HL-60 (cell line): ENCODE measurements at regions not wholly inside any gene's neighbourhood (a gene's known extent, or its start where the extent isn't known, plus 50 kb on each side); places are given as distances from the start of the nearest gene placed in this dataset.
"Not testable (repeated sequence)": the region's sequence is repeated elsewhere in the genome, so short reads cannot be mapped to it uniquely, and the experiment has no call there.

Experiments used
- DNase-seq, 2 experiments: peaks; one replicate each; pipeline ENCODE4 v3.0.0-alpha.2; 2010 to 2020; ENCODE audit warnings: low read depth in 1 of 2, low spot score in 1 of 2
- H3K27ac ChIP-seq: fragments of 250-450 bp; sonication (Bioruptor Pico); replicated peaks from 2 replicates; pipeline ENCODE4 v1.5.1; 2020; ENCODE audit warnings: mild to moderate bottlenecking, moderate library complexity
- H3K27me3 ChIP-seq: fragments of 250-450 bp; sonication (Bioruptor Pico); 2 replicates; pipeline ENCODE4 v1.5.1; 2021; ENCODE audit warnings: mild to moderate bottlenecking, moderate library complexity; ENCODE audit not compliant: insufficient read depth, poor library complexity, severe bottlenecking
- H3K4me3 ChIP-seq: replicated peaks from 2 replicates; pipeline ENCODE4 v1.5.1; 2011; ENCODE audit warnings: mild to moderate bottlenecking, control low read depth, low read length; ENCODE audit not compliant: insufficient read depth

DNA sequence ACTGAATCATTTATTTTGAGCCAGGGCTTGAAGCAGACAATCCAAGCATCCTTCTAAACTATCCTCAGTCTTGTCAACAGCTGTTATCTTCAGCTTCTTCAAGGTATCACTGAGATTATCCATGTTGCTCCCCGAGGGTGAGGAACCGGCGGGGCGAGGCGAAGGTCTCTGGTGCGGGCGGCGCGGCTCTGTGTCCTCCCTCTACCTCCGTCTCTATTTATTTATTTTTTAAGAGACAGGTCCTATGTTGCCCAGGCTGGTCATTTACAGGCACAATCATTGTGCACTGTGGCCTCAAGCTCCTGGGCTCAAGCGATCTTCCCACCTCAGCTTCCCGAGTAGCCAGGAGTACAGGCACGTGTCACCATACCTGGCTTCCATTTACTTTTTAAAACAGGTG, 130.0 kb downstream of the SRGAP2 start:
- H3K27me3 ChIP-seq, DNase-seq: not testable (repeated sequence)

GRCh38 chr1:206333897-206334296, 130.6 kb downstream of the SRGAP2 start:
- not testable (repeated sequence) for H3K27ac ChIP-seq, DNase-seq, H3K27me3 ChIP-seq, H3K4me3 ChIP-seq

More for the DNA sequence above, 130.0 kb downstream of the SRGAP2 start:
- not testable (repeated sequence) for H3K27ac ChIP-seq, H3K4me3 ChIP-seq

- not testable (repeated sequence) for H3K4me3 ChIP-seq, H3K27me3 ChIP-seq, DNase-seq, H3K27ac ChIP-seq
Measured at GRCh38 chr1:206334481-206334880, 131.1 kb downstream of the SRGAP2 start.

GRCh38 chr1:206335162-206335561, 131.8 kb downstream of the SRGAP2 start:
- not testable (repeated sequence) for H3K27ac ChIP-seq

DNA sequence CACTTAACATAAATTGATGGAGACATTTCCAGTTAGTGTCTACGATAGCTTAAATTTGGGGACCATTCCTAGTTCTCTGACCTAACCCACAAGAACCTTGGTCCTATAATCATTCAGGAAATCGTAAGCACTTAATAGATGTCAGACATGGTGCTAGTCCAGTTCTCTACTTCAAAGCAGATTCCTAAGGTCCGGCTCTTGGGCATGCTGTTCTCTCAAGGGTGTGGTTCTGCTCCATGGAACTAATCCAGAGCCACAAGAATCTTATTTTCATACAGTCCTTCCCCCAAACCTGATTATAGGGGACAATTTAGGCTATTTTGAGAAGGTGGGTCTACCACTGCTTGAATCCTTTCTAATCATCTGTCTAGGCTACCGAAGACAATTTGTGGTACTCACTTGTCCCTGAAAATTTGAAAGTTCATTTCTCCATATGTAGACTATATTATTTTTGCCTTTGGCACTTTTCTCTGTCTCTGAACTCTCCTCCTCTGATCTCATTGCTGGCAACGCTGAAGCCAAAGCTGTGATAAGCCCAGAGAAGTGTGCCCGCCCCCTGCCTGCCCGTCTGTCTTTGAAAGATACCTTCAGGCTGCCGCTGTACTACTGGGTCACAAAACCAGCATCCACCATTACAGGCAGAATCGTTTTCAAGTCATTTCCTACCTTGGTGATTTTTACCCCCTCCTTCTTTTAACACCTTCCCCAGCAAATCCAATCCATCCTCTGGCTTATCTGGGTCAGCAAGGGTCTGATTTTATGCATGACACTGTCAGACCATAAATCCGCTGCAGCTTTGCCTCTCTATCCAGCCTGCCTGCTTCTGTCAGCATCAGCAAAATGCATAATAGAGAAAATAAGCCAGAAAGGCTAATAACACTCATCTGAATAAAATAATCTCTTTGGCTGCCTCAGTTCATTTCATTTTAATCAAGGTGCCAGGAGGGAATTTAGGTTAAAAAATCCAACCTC, 132.8 kb downstream of the SRGAP2 start:
- H3K27me3 ChIP-seq, DNase-seq, H3K4me3 ChIP-seq, H3K27ac ChIP-seq: not testable (repeated sequence)

More at GRCh38 chr1:206335162-206335561, 131.8 kb downstream of the SRGAP2 start:
- not testable (repeated sequence) for H3K27me3 ChIP-seq, DNase-seq, H3K4me3 ChIP-seq

DNA sequence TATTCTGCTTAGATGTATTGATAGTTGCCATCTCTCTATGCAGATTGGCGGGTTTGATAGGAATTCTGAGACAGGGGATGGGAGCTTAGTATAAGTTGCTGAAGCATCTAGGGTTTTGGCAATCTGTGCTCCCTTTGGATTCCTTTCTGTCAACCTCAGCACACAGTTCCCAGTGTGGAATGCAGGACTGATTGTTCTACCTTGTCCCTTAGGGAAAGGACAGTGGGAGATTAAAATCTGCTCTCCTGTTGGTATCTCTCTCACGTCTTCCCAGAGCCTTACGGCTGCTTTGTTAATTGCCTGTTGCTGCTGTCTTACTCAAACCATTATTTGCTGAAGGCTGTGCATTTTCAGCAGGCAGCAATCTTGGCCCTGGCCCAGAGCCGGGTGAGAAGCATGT, 133.3 kb upstream of the IKBKE start:
- not testable (repeated sequence) for H3K4me3 ChIP-seq, H3K27me3 ChIP-seq, DNase-seq, H3K27ac ChIP-seq

GRCh38 chr1:206350493-206351275, 119.6 kb upstream of the IKBKE start:
- DNase-seq, H3K4me3 ChIP-seq, H3K27ac ChIP-seq, H3K27me3 ChIP-seq: not testable (repeated sequence)

- H3K4me3 ChIP-seq, DNase-seq, H3K27me3 ChIP-seq, H3K27ac ChIP-seq: not testable (repeated sequence)
Measured at GRCh38 chr1:206351276-206352052, 118.8 kb upstream of the IKBKE start.

DNA sequence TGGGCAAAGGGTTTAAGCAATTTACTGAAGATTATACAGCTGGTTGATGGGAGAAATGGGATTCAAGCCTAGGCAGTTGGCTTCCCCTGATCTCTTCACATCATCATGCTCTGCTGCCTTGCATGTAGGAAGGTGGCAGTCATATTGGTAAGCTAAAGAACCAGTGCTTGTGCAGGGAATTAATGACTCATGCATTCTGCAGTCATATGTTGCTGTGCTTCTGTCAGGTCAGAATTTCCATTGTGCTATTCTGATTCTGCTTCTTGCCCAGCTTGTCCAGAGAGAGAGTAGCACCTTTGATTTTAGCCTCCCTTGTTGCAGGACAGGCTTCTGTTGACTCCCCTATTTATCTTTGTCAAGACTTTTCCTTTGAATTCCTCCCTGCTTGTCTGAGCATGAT, 114.0 kb upstream of the IKBKE start:
- H3K27me3 ChIP-seq, DNase-seq, H3K4me3 ChIP-seq, H3K27ac ChIP-seq: not testable (repeated sequence)

GRCh38 chr1:206357962-206358361, 112.3 kb upstream of the IKBKE start:
- not testable (repeated sequence) for DNase-seq

DNA sequence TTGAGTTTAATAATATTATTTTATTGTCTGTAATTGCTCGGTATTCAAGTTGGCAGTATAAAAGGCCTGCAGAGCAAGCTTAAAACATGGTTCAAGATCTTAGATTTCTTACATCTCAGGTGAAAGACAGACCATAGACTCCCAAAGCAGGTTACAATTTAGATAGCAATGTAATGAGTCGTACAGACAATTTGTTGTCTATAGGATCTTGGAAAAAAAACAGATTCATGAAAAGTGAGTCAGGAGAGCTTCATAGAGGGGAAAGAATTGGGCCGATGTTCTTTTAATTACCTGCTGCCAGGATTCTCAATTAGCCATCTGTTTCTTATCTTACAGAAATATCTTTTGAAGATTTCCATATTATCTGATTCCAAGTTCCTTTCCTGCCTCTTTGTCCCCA, 111.5 kb upstream of the IKBKE start:
- not testable (repeated sequence) for H3K4me3 ChIP-seq, DNase-seq, H3K27ac ChIP-seq, H3K27me3 ChIP-seq

More at GRCh38 chr1:206357962-206358361, 112.3 kb upstream of the IKBKE start:
- not testable (repeated sequence) for H3K27me3 ChIP-seq, H3K4me3 ChIP-seq, H3K27ac ChIP-seq

- not testable (repeated sequence) for H3K4me3 ChIP-seq, H3K27ac ChIP-seq, DNase-seq, H3K27me3 ChIP-seq
Measured at GRCh38 chr1:206359377-206359776, 110.9 kb upstream of the IKBKE start.

DNA sequence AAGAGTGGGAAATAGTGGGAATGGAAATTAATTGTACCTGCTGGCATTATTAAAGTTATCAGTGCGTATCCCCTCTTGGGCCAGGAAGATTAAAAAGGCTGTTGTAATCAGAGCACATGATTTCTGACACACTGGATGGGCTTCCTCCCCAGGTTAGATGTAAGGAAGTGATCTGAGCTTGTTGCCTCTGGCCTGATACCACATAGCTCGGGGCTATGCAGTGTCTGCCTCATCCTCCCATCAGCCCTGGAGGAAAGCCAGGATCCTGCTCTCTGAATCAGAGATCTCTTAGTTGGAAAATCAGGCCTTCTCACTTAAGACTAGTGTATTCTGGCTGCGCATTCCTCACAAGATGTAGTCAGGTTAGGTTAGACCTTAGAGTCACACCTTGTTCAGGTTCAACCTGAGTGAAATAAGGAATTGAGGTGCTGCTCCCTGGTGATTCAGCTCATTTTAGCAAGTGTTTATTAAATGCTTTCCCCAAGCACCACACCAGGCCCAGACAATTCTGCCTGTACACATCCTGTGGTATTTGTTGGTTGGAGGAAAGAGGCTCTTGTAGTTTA, 108.2 kb upstream of the IKBKE start:
- H3K27ac ChIP-seq, DNase-seq, H3K4me3 ChIP-seq, H3K27me3 ChIP-seq: not testable (repeated sequence)

- H3K4me3 ChIP-seq, H3K27me3 ChIP-seq, H3K27ac ChIP-seq, DNase-seq: not testable (repeated sequence)
Measured at GRCh38 chr1:206362994-206363393, 107.3 kb upstream of the IKBKE start.
